Epithelial cell of proximal tubule (primary cell): ENCODE measurements at regions not wholly inside any gene's neighbourhood (a gene's known extent, or its start where the extent isn't known, plus 50 kb on each side); places are given as distances from the start of the nearest gene placed in this dataset.

Experiments used
- DNase-seq: peaks from one replicate; pipeline ENCODE4 v3.0.0-alpha.2; 2011; ENCODE audit warnings: low read depth
- H3K4me3 ChIP-seq: 2 replicates; pipeline ENCODE4 v1.5.1; 2011; ENCODE audit warnings: low read depth, mild to moderate bottlenecking, low read length
- CTCF ChIP-seq: conservative IDR thresholded peaks from 2 replicates; pipeline ENCODE4 v1.5.1; 2012; ENCODE audit warnings: low read depth, mild to moderate bottlenecking, low read length

DNA sequence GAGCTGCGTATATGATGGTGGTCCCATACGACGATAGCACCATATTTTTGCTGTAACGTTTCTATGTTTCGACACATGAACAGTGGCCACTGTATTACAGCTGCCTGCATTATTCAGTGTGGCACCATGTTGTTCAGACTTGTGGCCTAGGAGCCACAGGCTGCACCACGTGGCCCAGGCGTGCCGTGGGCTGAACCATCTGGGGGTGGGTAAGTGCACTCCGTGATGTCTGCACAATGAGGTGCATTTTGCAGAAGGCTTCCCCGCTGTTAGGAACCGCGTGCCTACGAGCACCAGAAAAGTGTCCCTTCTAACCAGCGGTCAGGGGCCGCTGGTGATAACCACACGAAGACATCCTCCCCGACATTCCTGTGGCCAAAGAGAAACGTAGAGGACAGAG, 433.7 kb upstream of the MYT1L start:
- no peak for DNase-seq
- H3K4me3 ChIP-seq = no peak overlapping the region
- no peak for TF ChIP-seq CTCF

- DNase-seq = no peak
- H3K4me3 ChIP-seq = no peak overlapping the region
- no peak for TF ChIP-seq CTCF
Observed at GRCh38 chr2:2764001-2764355, 432.9 kb upstream of the MYT1L start.

DNA sequence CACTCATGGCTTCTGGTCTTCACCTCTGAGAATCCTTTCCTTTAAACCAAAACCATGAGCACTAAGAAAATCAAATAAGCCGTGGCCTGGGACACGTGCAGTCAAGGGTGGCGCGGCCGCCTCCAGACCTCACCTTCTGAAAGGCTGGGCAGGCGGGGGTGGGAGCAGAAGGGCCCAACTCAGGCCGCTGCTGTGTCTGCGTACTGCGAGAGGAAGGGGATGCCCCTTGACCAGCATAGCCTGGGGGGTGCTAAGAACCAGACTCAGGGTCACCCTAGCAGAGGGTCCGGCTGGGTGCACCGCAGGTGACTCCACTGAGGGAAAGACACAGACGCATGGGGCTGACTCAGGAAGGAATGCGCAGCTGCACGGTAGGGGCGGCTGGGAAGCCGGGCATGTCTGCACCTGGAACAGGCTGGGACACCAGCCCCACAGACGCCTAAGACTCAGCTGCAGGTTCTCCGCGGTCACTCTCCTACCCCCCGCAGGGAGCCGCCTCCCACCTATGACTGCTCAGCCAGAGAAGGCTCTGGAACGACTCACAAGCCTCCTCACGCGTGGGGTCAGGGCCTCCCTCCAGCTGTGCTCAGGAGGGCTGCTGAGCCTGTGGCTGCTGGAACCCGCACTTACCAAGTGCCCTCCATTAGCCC, 432.4 kb upstream of the MYT1L start:
- no peak for DNase-seq
- H3K4me3 ChIP-seq = no peak overlapping the region
- no peak for TF ChIP-seq CTCF

DNA sequence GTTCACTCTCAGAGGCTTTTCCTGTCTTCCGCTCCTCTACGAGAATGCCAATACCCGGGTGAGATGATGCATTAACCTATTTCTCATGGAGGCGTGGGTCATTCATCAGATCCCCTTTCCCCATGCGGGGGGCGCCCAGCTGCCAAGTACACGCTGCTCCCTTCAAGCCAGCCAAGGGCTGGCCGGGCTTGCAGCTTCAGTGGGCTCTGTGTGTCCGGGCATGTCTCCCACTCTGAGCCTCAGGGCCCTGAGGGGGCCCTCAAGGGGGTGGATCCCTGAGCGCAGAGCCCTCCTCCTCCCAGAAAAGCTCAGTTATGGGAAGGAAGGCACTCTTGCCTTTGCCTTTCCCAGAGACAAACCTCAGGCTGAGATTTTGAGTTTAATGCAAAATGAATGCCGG, 431.8 kb upstream of the MYT1L start:
- H3K4me3 ChIP-seq = no peak overlapping the region
- no peak for TF ChIP-seq CTCF
- DNase-seq = no peak

DNA sequence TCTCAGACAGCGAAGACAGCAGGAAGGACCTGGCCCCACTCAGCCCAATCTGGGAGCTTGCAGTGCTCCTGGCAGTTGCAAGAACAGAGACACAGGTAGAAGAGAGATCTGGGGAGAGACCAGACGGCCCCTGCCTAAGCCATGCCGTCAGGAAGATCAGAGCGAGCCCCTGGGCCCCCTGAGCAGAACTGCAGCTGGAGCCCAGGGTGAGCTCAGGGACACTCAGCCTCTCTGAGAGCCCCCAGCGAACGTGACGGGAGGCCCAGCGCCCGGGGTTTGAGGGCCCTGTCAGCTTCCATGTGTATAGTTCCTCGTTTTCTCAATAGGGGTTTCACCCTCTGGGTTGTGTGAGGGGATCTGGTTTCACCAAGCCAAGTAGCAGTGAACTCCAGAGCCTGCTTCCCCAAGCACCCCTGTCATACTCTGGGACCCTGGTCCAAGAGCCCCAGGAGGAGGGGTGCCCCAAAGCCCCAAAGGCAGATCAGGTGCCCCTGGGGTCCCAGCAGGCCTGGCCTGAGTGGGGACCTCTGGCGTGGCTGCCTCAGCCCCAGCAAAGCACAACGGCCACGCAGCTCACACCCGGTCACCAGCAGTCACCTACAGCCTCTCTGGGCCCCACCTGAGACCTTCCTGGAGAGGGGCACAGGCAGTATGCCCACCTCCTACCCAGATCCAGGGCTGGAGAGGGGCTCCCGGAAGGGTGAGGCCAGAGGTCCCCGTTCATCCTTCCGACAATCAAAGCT, 431.3 kb upstream of the MYT1L start:
- no peak overlapping the region for H3K4me3 ChIP-seq
- TF ChIP-seq CTCF = no peak
- no peak for DNase-seq

GRCh38 chr2:2758793-2759367, 427.8 kb upstream of the MYT1L start:
- no peak overlapping the region for H3K4me3 ChIP-seq
- TF ChIP-seq CTCF = no peak
- DNase-seq = no peak
